ENCODE measurements at regions not wholly inside any gene's neighbourhood (a gene's known extent, or its start where the extent isn't known, plus 50 kb on each side); places are given as distances from the start of the nearest gene placed in this dataset.

DNA sequence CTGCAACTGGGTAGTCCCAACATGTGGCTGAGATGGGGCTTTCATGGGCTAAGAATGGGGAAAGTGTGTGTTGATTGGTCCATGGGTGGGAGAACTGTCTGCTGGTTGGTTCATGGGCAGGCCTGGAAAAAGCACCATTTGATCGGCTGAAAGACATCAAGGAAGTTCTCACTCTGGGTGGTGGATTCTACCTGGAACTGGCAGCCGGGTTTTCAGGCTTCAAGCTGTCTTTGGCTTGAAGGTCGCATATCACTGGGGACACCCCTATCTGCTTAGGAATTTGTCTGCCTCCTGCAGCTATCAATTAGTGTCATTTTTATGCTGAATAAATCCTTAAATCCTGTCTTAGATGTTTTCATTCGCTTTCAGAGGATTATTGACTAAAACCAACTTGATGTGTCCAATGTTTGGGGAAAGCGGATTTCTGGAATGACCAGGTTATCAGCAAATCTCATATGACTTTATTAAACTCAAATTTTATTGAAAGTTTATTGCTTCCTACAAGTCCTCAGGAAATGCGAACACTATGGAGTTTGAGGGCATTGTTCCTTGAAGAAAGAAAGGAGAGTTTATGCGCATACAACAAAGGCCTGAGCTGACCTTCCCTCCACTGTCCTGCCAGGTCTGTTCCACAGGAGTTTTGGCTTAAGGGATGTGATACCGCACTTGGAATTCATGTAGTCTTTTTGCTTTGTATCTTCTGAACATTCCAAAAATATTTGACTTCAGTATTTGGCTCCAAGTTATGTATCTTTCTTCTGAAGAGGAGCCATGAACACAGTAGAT, 451.1 kb downstream of the TUSC1 start:
- in situ Hi-C loops (cut with HindIII; ENCODE audit: low pct_unique_long_range_greater_than_20kb, low sequenced_read_pairs), result no loop called here
- Histone ChIP-seq H3K27me3 (ENCODE audit: control insufficient read depth, insufficient read depth, low read length) (no peaks in the 10 kb centered on the region), H3K27ac (ENCODE audit: low read length) (no peak overlapping the region), H3K4me3 (ENCODE audit: low read depth in 2 of 2, low read length in 2 of 2) (no peak overlapping the region), H3K9me3 (ENCODE audit: control insufficient read depth, insufficient read depth, low read depth, low read length) (no peaks in the 10 kb centered on the region), H3K36me3 (ENCODE audit: control insufficient read depth, insufficient read depth, low read length) (no peaks in the 10 kb centered on the region), H3K4me1 (ENCODE audit: control insufficient read depth, insufficient read depth, low read length) (no peaks in the 10 kb centered on the region)
- ATAC-seq (no peak), DNase-seq (ENCODE audit: low read depth, low spot score) (no peak)
- intact Hi-C loops (cut with micrococcal nuclease; ENCODE audit: unreplicated experiment), result no loop called here
- ChIA-PET POLR2A (no interaction called here), CTCF (no interaction called here)
- TF ChIP-seq TCF7L2 (IDR thresholded peaks at IDR 0.05; ENCODE audit: low read depth, low read length), result no peak
- TF ChIP-seq SIN3A (IDR thresholded peaks at IDR 0.05; ENCODE audit: borderline replicate concordance, insufficient read depth, low read depth, low read length), result no peak
- TF ChIP-seq, protein P1, sequence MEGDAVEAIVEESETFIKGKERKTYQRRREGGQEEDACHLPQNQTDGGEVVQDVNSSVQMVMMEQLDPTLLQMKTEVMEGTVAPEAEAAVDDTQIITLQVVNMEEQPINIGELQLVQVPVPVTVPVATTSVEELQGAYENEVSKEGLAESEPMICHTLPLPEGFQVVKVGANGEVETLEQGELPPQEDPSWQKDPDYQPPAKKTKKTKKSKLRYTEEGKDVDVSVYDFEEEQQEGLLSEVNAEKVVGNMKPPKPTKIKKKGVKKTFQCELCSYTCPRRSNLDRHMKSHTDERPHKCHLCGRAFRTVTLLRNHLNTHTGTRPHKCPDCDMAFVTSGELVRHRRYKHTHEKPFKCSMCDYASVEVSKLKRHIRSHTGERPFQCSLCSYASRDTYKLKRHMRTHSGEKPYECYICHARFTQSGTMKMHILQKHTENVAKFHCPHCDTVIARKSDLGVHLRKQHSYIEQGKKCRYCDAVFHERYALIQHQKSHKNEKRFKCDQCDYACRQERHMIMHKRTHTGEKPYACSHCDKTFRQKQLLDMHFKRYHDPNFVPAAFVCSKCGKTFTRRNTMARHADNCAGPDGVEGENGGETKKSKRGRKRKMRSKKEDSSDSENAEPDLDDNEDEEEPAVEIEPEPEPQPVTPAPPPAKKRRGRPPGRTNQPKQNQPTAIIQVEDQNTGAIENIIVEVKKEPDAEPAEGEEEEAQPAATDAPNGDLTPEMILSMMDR (IDR thresholded peaks at IDR 0.05), result no peak
- TF ChIP-seq POLR2AphosphoS5 (IDR thresholded peaks at IDR 0.05; ENCODE audit: low read depth, low read length), result no peak
- TF ChIP-seq, protein P2, sequence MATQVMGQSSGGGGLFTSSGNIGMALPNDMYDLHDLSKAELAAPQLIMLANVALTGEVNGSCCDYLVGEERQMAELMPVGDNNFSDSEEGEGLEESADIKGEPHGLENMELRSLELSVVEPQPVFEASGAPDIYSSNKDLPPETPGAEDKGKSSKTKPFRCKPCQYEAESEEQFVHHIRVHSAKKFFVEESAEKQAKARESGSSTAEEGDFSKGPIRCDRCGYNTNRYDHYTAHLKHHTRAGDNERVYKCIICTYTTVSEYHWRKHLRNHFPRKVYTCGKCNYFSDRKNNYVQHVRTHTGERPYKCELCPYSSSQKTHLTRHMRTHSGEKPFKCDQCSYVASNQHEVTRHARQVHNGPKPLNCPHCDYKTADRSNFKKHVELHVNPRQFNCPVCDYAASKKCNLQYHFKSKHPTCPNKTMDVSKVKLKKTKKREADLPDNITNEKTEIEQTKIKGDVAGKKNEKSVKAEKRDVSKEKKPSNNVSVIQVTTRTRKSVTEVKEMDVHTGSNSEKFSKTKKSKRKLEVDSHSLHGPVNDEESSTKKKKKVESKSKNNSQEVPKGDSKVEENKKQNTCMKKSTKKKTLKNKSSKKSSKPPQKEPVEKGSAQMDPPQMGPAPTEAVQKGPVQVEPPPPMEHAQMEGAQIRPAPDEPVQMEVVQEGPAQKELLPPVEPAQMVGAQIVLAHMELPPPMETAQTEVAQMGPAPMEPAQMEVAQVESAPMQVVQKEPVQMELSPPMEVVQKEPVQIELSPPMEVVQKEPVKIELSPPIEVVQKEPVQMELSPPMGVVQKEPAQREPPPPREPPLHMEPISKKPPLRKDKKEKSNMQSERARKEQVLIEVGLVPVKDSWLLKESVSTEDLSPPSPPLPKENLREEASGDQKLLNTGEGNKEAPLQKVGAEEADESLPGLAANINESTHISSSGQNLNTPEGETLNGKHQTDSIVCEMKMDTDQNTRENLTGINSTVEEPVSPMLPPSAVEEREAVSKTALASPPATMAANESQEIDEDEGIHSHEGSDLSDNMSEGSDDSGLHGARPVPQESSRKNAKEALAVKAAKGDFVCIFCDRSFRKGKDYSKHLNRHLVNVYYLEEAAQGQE (IDR thresholded peaks at IDR 0.05; ENCODE audit: insufficient read depth in 1 of 2, low read depth in 2 of 2, low read length in 1 of 2), result no peak
- BruUV-seq (replicated peaks), result no TSS peak

DNA sequence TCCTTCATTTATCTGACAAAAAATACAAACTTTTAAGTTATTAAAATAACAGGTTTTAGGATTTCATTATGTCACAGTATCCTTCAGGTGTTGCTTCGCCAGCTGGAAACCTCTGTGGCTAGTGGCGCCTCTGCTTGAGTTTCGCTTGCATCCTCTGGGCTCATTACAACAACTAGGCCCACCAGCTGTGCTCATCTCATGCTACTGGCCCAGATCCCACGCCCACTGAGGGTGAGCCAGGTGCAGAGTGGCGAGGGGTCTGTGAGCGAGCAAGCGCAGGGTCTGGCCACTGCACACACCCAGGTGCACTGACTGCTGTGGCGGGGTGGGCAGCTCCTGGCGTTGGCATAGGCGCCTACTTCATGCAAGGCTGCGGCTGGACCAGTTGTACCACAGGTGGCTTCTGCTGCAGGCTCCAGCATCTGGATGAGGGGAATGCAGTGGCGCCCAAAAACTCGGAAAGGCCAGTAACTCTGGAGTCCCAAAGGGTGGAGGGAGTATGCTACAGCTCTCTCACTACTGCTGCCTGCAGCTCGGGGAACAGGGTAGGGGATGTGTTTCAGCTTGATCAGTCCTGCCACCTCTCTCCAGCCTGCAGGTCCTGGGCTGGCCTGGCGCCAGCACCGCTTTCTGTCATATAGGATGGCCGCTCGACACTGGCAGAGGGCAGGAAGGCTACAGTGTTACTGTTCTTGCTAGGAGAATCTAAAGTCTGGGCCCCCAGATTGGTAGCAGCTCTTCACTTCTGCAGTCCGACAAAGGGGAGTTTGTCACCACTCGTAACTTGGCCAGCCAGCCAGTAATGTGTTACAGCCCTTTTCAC, 452.1 kb downstream of the TUSC1 start:
- in situ Hi-C loops (cut with HindIII; ENCODE audit: low pct_unique_long_range_greater_than_20kb, low sequenced_read_pairs) (no loop called here), intact Hi-C loops (cut with micrococcal nuclease; ENCODE audit: unreplicated experiment) (no loop called here)
- TF ChIP-seq POLR2AphosphoS5 (IDR thresholded peaks at IDR 0.05; ENCODE audit: low read depth, low read length) (no peak), TCF7L2 (IDR thresholded peaks at IDR 0.05; ENCODE audit: low read depth, low read length) (no peak), SIN3A (IDR thresholded peaks at IDR 0.05; ENCODE audit: borderline replicate concordance, insufficient read depth, low read depth, low read length) (no peak)
- TF ChIP-seq, protein P2 (IDR thresholded peaks at IDR 0.05; ENCODE audit: insufficient read depth in 1 of 2, low read depth in 2 of 2, low read length in 1 of 2), result no peak
- TF ChIP-seq, protein P1 (IDR thresholded peaks at IDR 0.05), result no peak
- ATAC-seq, result no peak
- Histone ChIP-seq H3K27me3 (ENCODE audit: control insufficient read depth, insufficient read depth, low read length) (no peaks in the 10 kb centered on the region), H3K4me1 (ENCODE audit: control insufficient read depth, insufficient read depth, low read length) (no peaks in the 10 kb centered on the region), H3K4me3 (ENCODE audit: low read depth in 2 of 2, low read length in 2 of 2) (no peak overlapping the region), H3K9me3 (ENCODE audit: control insufficient read depth, insufficient read depth, low read depth, low read length) (no peaks in the 10 kb centered on the region), H3K36me3 (ENCODE audit: control insufficient read depth, insufficient read depth, low read length) (no peaks in the 10 kb centered on the region), H3K27ac (ENCODE audit: low read length) (no peak overlapping the region)
- ChIA-PET POLR2A (no interaction called here), CTCF (no interaction called here)
- DNase-seq (ENCODE audit: low read depth, low spot score), result no peak
- no TSS peak for BruUV-seq (replicated peaks)
